H9 (cell line): ENCODE measurements at regions not wholly inside any gene's neighbourhood (a gene's known extent, or its start where the extent isn't known, plus 50 kb on each side); places are given as distances from the start of the nearest gene placed in this dataset.

Source experiments
- DNase-seq: peaks from one replicate; pipeline ENCODE4 v3.0.0-alpha.2; 2017
- H2AFZ ChIP-seq: one replicate; pipeline ENCODE4 v1.6.1; 2013; ENCODE audit warnings: mild to moderate bottlenecking, low read length, control low read depth, moderate library complexity
- H2AK5ac ChIP-seq: 2 replicates; pipeline ENCODE4 v1.6.1; 2013; ENCODE audit warnings: low read length, control low read depth, mixed read lengths; ENCODE audit not compliant: insufficient read length
- H2BK120ac ChIP-seq: one replicate; pipeline ENCODE4 v1.6.1; 2013; ENCODE audit warnings: low read depth, mild to moderate bottlenecking, low read length, control low read depth, inconsistent platforms; ENCODE audit not compliant: poor library complexity, severe bottlenecking
- H2BK12ac ChIP-seq: 2 replicates; pipeline ENCODE4 v1.6.1; 2013; ENCODE audit warnings: low read length, control low read depth, mixed read lengths, low read depth; ENCODE audit not compliant: insufficient read length
- H2BK15ac ChIP-seq: 2 replicates; pipeline ENCODE4 v1.6.1; 2013; ENCODE audit warnings: low read depth, low read length, control low read depth
- H2BK20ac ChIP-seq: one replicate; pipeline ENCODE4 v1.6.1; 2013; ENCODE audit warnings: low read depth, mild to moderate bottlenecking, low read length, control low read depth, inconsistent platforms; ENCODE audit not compliant: poor library complexity, severe bottlenecking
- H2BK5ac ChIP-seq: 2 replicates; pipeline ENCODE4 v1.6.1; 2013; ENCODE audit warnings: low read length, control low read depth, mixed read lengths; ENCODE audit not compliant: insufficient read length
- H3K14ac ChIP-seq: 2 replicates; pipeline ENCODE4 v1.6.1; 2013; ENCODE audit warnings: low read length, control low read depth; ENCODE audit not compliant: insufficient read depth
- H3K18ac ChIP-seq: 2 replicates; pipeline ENCODE4 v1.6.1; 2013; ENCODE audit warnings: low read depth, mild to moderate bottlenecking, mixed read lengths, low read length, control low read depth; ENCODE audit not compliant: insufficient read length
- H3K23ac ChIP-seq: 2 replicates; pipeline ENCODE4 v1.6.1; 2013; ENCODE audit warnings: low read length, control low read depth, mixed read lengths, low read depth; ENCODE audit not compliant: insufficient read length
- H3K23me2 ChIP-seq: 2 replicates; pipeline ENCODE4 v1.6.1; 2013; ENCODE audit warnings: low read depth, mild to moderate bottlenecking, mixed read lengths, low read length, control low read depth; ENCODE audit not compliant: insufficient read length, poor library complexity, severe bottlenecking
- H3K27ac ChIP-seq: 2 replicates; pipeline ENCODE4 v1.5.1; 2013; ENCODE audit warnings: low read length, control low read depth, mixed read lengths, low read depth; ENCODE audit not compliant: insufficient read length
- H3K27me3 ChIP-seq: 2 replicates; pipeline ENCODE4 v1.6.1; 2013; ENCODE audit warnings: low read length, control low read depth, inconsistent platforms; ENCODE audit not compliant: insufficient read depth
- H3K4ac ChIP-seq: 2 replicates; pipeline ENCODE4 v1.6.1; 2013; ENCODE audit warnings: low read depth, mild to moderate bottlenecking, control low read depth, inconsistent platforms, low read length, moderate library complexity
- H3K4me1 ChIP-seq: 2 replicates; pipeline ENCODE4 v1.6.1; 2013; ENCODE audit warnings: low read length, control low read depth, inconsistent platforms; ENCODE audit not compliant: insufficient read depth
- H3K4me2 ChIP-seq: 2 replicates; pipeline ENCODE4 v1.6.1; 2013; ENCODE audit warnings: low read length, control low read depth, mixed read lengths; ENCODE audit not compliant: insufficient read length, insufficient read depth
- H3K56ac ChIP-seq: 2 replicates; pipeline ENCODE4 v1.6.1; 2013; ENCODE audit warnings: low read depth, mild to moderate bottlenecking, mixed read lengths, low read length, control low read depth; ENCODE audit not compliant: insufficient read length
- H3K79me1 ChIP-seq: 2 replicates; pipeline ENCODE4 v1.6.1; 2013; ENCODE audit warnings: low read depth, mild to moderate bottlenecking, moderate library complexity, low read length, control low read depth, inconsistent platforms; ENCODE audit not compliant: insufficient read depth, poor library complexity, severe bottlenecking
- H3K79me2 ChIP-seq: 2 replicates; pipeline ENCODE4 v1.6.1; 2013; ENCODE audit warnings: low read length, control low read depth, inconsistent platforms; ENCODE audit not compliant: insufficient read depth
- H3K9ac ChIP-seq: 2 replicates; pipeline ENCODE4 v1.6.1; 2013; ENCODE audit warnings: low read length, control low read depth, mixed read lengths; ENCODE audit not compliant: insufficient read length; ENCODE audit errors: extremely low read depth
- H3K9me3 ChIP-seq: one replicate; pipeline ENCODE4 v1.6.1; 2013; ENCODE audit warnings: low read depth, low read length, inconsistent platforms; ENCODE audit not compliant: control insufficient read depth
- H3T11ph ChIP-seq: one replicate; pipeline ENCODE4 v1.6.1; 2013; ENCODE audit warnings: mild to moderate bottlenecking, low read length, control low read depth, inconsistent platforms
- H4K20me1 ChIP-seq: one replicate; pipeline ENCODE4 v1.6.1; 2013; ENCODE audit not compliant: control insufficient read depth, insufficient read length, insufficient read depth
- H4K5ac ChIP-seq: 2 replicates; pipeline ENCODE4 v1.6.1; 2013; ENCODE audit warnings: low read depth, mild to moderate bottlenecking, mixed read lengths, low read length, control low read depth; ENCODE audit not compliant: insufficient read length
- H4K8ac ChIP-seq: replicated peaks from 2 replicates; pipeline ENCODE4 v1.6.1; 2013; ENCODE audit warnings: low read length, control low read depth, mixed read lengths, low read depth; ENCODE audit not compliant: insufficient read length
- H4K91ac ChIP-seq: 2 replicates; pipeline ENCODE4 v1.6.1; 2013; ENCODE audit warnings: low read depth, mild to moderate bottlenecking, moderate library complexity, mixed read lengths, low read length, control low read depth; ENCODE audit not compliant: insufficient read length
- H3K27ac Mint-ChIP-seq, 3 experiments: 2 replicates in 2 of 3; 3 replicates in 1 of 3; pipeline ENCODE4 v1.8.0; 2020 to 2021; ENCODE audit warnings: mixed read lengths in 3 of 3, mild to moderate bottlenecking in 1 of 3, moderate library complexity in 1 of 3
- H3K27me3 Mint-ChIP-seq: 2 replicates; pipeline ENCODE4 v1.8.0; 2021; ENCODE audit warnings: low read depth, mild to moderate bottlenecking, moderate library complexity, mixed read lengths
- H3K36me3 Mint-ChIP-seq, 3 experiments: 2 replicates in 2 of 3; 3 replicates in 1 of 3; pipeline ENCODE4 v1.8.0; 2020 to 2021; ENCODE audit warnings: low read depth in 3 of 3, mixed read lengths in 3 of 3; ENCODE audit not compliant: insufficient read depth in 1 of 3
- H3K4me1 Mint-ChIP-seq, 2 experiments: 2 replicates each; pipeline ENCODE4 v1.8.0; 2020; ENCODE audit warnings: mixed read lengths in 2 of 2
- H3K4me3 Mint-ChIP-seq, 2 experiments: 2 replicates in 1 of 2; 3 replicates in 1 of 2; pipeline ENCODE4 v1.8.0; 2020 to 2021; ENCODE audit warnings: mild to moderate bottlenecking in 2 of 2, mixed read lengths in 2 of 2, moderate library complexity in 1 of 2
- H3K9me3 Mint-ChIP-seq, 2 experiments: 2 replicates in 1 of 2; 3 replicates in 1 of 2; pipeline ENCODE4 v1.8.0; 2020; ENCODE audit warnings: mild to moderate bottlenecking in 2 of 2, mixed read lengths in 2 of 2, moderate library complexity in 1 of 2
- CTCF ChIP-seq: fragments of 200-600 bp; sonication (generic); conservative IDR thresholded peaks from 3 replicates; pipeline ENCODE4 v1.8.0; 2021; ENCODE audit warnings: antibody characterized with exemption, mild to moderate bottlenecking
- WGBS: extraction: QIAGEN DNeasy Blood & Tissue Kit; methylation state at CpG from one replicate; pipeline ENCODE4 v1.1.7; 2013; ENCODE audit warnings: missing lambda C conversion rate, low lambda C conversion rate, mixed read lengths; ENCODE audit not compliant: insufficient read length; ENCODE audit errors: extremely low coverage; 5-methylcytosine and 5-hydroxymethylcytosine counted together

- Mint-ChIP-seq H3K4me1 (peaks cover 3 to 16% of the 10 kb centered on the region in 2 experiments; a peak in 3 of 4 replicates), H3K9me3 (peaks cover 2 to 4% of the 10 kb centered on the region in 2 experiments; a peak in 3 of 5 replicates), H3K36me3 (no peaks in the 10 kb centered on the region), H3K27ac (no peak overlapping the region), H3K4me3 (no peak overlapping the region), H3K27me3 (no peaks in the 10 kb centered on the region)
- H3K27me3 ChIP-seq, result no peaks in the 10 kb centered on the region
- no peak overlapping the region for H2BK12ac ChIP-seq
- H4K8ac ChIP-seq, result no peak overlapping the region
- no peaks in the 10 kb centered on the region for H4K20me1 ChIP-seq
- no peak overlapping the region for H3K9ac ChIP-seq
- no peak overlapping the region for H3T11ph ChIP-seq
- no peak overlapping the region for H3K23ac ChIP-seq
- H2BK15ac ChIP-seq, result no peak overlapping the region
- no peak overlapping the region for H3K56ac ChIP-seq
- no peak overlapping the region for H3K4me2 ChIP-seq
- H3K27ac ChIP-seq, result no peak overlapping the region
- H3K79me1 ChIP-seq, result no peaks in the 10 kb centered on the region
- no peak overlapping the region for H2BK20ac ChIP-seq
- no peaks in the 10 kb centered on the region for H3K23me2 ChIP-seq
- H3K4ac ChIP-seq, result no peak overlapping the region
- no peaks in the 10 kb centered on the region for H3K79me2 ChIP-seq
- no peak for TF ChIP-seq CTCF
- WGBS, result no CpG with 5 or more reads among the region's 2 CpGs
- no peak overlapping the region for H3K18ac ChIP-seq
- no peak overlapping the region for H4K91ac ChIP-seq
- no peak overlapping the region for H2AFZ ChIP-seq
- no peak overlapping the region for H2AK5ac ChIP-seq
- H3K9me3 ChIP-seq, result no peaks in the 10 kb centered on the region
- H2BK5ac ChIP-seq, result no peak overlapping the region
- H3K14ac ChIP-seq, result no peak overlapping the region
- no peak for DNase-seq
- H3K4me1 ChIP-seq, result no peaks in the 10 kb centered on the region
- H4K5ac ChIP-seq, result no peak overlapping the region
- no peak overlapping the region for H2BK120ac ChIP-seq
Observed at GRCh38 chr3:7847021-7847420, 654.6 kb upstream of the LMCD1 start.
